ENCODE measurements at regions not wholly inside any gene's neighbourhood (a gene's known extent, or its start where the extent isn't known, plus 50 kb on each side); places are given as distances from the start of the nearest gene placed in this dataset.

DNA sequence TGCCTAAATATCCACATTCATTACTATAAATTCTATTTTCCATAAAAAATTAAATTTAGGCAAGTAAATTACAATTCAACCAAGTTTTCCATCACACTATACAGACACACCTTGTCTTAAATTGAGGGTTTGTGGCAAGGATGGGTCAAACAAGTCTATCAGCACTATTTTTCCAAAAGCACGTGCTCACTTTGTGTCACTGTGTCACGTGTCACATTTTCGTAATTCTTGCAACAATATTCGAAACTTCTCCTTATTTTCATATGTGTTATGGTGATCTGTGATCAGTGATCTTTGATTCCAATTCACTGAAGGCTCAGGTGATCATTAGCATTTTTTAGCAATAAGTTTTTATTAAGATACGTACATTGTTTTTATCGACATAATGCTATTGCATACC, 323.3 kb upstream of the CNTN4 start:
- TF ChIP-seq FOXP1 (CRISPR knock-in tag; IDR thresholded peaks at IDR 0.05) = no peak
- TF ChIP-seq ETV5 (CRISPR knock-in tag; IDR thresholded peaks at IDR 0.05; ENCODE audit: low read depth) = no peak
- TF ChIP-seq, protein P1, sequence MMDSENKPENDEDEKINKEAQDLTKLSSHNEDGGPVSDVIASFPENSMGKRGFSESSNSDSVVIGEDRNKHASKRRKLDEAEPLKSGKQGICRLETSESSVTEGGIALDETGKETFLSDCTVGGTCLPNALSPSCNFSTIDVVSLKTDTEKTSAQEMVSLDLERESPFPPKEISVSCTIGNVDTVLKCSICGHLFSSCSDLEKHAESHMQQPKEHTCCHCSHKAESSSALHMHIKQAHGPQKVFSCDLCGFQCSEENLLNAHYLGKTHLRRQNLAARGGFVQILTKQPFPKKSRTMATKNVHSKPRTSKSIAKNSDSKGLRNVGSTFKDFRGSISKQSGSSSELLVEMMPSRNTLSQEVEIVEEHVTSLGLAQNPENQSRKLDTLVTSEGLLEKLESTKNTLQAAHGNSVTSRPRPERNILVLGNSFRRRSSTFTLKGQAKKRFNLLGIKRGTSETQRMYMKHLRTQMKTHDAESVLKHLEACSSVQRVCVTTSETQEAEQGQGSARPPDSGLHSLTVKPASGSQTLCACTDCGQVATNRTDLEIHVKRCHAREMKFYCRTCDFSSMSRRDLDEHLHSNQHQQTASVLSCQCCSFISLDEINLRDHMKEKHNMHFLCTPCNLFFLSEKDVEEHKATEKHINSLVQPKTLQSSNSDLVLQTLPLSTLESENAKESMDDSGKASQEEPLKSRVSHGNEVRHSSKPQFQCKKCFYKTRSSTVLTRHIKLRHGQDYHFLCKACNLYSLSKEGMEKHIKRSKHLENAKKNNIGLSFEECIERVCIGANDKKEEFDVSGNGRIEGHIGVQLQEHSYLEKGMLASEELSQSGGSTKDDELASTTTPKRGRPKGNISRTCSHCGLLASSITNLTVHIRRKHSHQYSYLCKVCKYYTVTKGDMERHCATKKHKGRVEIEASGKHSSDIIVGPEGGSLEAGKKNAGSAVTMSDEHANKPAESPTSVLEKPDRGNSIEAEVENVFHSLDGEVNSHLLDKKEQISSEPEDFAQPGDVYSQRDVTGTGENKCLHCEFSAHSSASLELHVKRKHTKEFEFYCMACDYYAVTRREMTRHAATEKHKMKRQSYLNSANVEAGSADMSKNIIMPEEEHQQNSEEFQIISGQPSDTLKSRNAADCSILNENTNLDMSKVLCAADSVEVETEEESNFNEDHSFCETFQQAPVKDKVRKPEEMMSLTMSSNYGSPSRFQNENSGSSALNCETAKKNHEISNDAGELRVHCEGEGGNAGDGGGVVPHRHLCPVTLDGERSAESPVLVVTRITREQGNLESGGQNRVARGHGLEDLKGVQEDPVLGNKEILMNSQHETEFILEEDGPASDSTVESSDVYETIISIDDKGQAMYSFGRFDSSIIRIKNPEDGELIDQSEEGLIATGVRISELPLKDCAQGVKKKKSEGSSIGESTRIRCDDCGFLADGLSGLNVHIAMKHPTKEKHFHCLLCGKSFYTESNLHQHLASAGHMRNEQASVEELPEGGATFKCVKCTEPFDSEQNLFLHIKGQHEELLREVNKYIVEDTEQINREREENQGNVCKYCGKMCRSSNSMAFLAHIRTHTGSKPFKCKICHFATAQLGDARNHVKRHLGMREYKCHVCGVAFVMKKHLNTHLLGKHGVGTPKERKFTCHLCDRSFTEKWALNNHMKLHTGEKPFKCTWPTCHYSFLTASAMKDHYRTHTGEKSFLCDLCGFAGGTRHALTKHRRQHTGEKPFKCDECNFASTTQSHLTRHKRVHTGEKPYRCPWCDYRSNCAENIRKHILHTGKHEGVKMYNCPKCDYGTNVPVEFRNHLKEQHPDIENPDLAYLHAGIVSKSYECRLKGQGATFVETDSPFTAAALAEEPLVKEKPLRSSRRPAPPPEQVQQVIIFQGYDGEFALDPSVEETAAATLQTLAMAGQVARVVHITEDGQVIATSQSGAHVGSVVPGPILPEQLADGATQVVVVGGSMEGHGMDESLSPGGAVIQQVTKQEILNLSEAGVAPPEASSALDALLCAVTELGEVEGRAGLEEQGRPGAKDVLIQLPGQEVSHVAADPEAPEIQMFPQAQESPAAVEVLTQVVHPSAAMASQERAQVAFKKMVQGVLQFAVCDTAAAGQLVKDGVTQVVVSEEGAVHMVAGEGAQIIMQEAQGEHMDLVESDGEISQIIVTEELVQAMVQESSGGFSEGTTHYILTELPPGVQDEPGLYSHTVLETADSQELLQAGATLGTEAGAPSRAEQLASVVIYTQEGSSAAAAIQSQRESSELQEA (IDR thresholded peaks at IDR 0.05; ENCODE audit: low read depth) = no peak
